Neural progenitor cell (in vitro differentiated cells): ENCODE measurements at regions not wholly inside any gene's neighbourhood (a gene's known extent, or its start where the extent isn't known, plus 50 kb on each side); places are given as distances from the start of the nearest gene placed in this dataset.

Source experiments
- EZH2 ChIP-seq: fragments of 200-600 bp; sonication (generic); IDR thresholded peaks from 2 replicates; pipeline ENCODE4 v1.6.1; 2017; ENCODE audit warnings: antibody characterized with exemption, mild to moderate bottlenecking, moderate library complexity
- EZH2phosphoT487 ChIP-seq: fragments of 200-600 bp; sonication (generic); IDR thresholded peaks from 2 replicates; pipeline ENCODE4 v1.6.1; 2017; ENCODE audit warnings: antibody characterized with exemption
- TF ChIP-seq, protein P1 (sequence below): fragments of 200-600 bp; sonication (generic); IDR thresholded peaks from 2 replicates; pipeline ENCODE4 v1.5.1; 2017; ENCODE audit warnings: antibody characterized with exemption, mild to moderate bottlenecking

DNA sequence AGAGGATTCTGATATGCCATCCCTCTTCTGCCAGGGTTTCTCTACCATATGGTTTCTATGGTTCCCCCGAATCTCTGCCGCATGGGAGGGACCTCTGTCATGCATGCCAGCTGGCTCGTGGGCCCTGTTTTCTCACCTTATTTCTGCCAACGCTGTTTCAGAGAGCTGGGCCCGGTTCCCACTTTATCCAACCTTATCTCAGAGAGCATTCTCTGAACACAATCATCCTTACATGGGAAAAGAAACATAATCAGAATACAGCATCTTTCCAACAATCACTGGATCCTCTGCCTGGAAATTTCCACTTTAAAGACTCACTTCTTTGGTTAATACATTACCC, 234.5 kb upstream of the ZBTB20 start:
- TF ChIP-seq, protein P1, sequence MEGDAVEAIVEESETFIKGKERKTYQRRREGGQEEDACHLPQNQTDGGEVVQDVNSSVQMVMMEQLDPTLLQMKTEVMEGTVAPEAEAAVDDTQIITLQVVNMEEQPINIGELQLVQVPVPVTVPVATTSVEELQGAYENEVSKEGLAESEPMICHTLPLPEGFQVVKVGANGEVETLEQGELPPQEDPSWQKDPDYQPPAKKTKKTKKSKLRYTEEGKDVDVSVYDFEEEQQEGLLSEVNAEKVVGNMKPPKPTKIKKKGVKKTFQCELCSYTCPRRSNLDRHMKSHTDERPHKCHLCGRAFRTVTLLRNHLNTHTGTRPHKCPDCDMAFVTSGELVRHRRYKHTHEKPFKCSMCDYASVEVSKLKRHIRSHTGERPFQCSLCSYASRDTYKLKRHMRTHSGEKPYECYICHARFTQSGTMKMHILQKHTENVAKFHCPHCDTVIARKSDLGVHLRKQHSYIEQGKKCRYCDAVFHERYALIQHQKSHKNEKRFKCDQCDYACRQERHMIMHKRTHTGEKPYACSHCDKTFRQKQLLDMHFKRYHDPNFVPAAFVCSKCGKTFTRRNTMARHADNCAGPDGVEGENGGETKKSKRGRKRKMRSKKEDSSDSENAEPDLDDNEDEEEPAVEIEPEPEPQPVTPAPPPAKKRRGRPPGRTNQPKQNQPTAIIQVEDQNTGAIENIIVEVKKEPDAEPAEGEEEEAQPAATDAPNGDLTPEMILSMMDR: no peak
- TF ChIP-seq EZH2phosphoT487 (no peak), EZH2 (no peak)
